Transverse colon (tissue), 4 donors: ENCODE measurements at regions not wholly inside any gene's neighbourhood (a gene's known extent, or its start where the extent isn't known, plus 50 kb on each side); places are given as distances from the start of the nearest gene placed in this dataset.

Experiments used
- DNase-seq: peaks from one replicate; pipeline ENCODE4 v3.0.0-alpha.2; 2019
- H3K27ac ChIP-seq, 4 donors: fragments of 200-600 bp; sonication (generic); 2 replicates each; pipeline ENCODE4 v1.5.1; 2016 to 2018; ENCODE audit warnings: inconsistent platforms in 4 of 4
- H3K27me3 ChIP-seq: fragments of 200-600 bp; sonication (generic); 2 replicates; pipeline ENCODE4 v1.5.1; 2017; ENCODE audit warnings: inconsistent platforms
- H3K36me3 ChIP-seq, 4 donors: fragments of 200-600 bp; sonication (generic); 2 replicates each; pipeline ENCODE4 v1.5.1; 2017 to 2019; ENCODE audit warnings: inconsistent platforms in 4 of 4
- H3K4me1 ChIP-seq, 4 donors: fragments of 200-600 bp; sonication (generic); 2 replicates each; pipeline ENCODE4 v1.5.1; 2017 to 2020; ENCODE audit warnings: inconsistent platforms in 4 of 4
- H3K4me3 ChIP-seq, 4 donors: fragments of 200-600 bp; sonication (generic); 1 replicate in 1 of 4; 2 replicates in 3 of 4; pipeline versions ENCODE4 v1.5.1 to v1.6.1; 2017 to 2019; ENCODE audit warnings: inconsistent platforms in 4 of 4
- H3K9me3 ChIP-seq, 2 donors: fragments of 200-600 bp; sonication (generic); 2 replicates each; pipeline ENCODE4 v1.5.1; 2017 to 2019; ENCODE audit warnings: inconsistent platforms in 2 of 2
- CTCF ChIP-seq, 5 experiments: fragments of 200-600 bp in 3 of 5; fragments of 450-650 bp in 2 of 5; sonication (generic) in 3 of 5; IDR thresholded peaks; 1 replicate in 2 of 5; 2 replicates in 3 of 5; pipeline ENCODE4 v1.5.1; 2016 to 2017; ENCODE audit warnings: antibody characterized with exemption in 5 of 5, inconsistent platforms in 3 of 5, mild to moderate bottlenecking in 2 of 5, moderate library complexity in 1 of 5
- EP300 ChIP-seq: sonication (generic); formaldehyde crosslinking; IDR thresholded peaks from one replicate; pipeline ENCODE4 v1.6.1; 2017; ENCODE audit warnings: antibody characterized with exemption, low read depth
- POLR2A ChIP-seq: fragments of 450-650 bp; IDR thresholded peaks from one replicate; pipeline ENCODE4 v1.6.1; 2016; ENCODE audit warnings: antibody characterized with exemption, mild to moderate bottlenecking, moderate library complexity
- POLR2AphosphoS5 ChIP-seq, 3 donors: sonication (generic); formaldehyde crosslinking; IDR thresholded peaks; one replicate each; pipeline ENCODE4 v1.6.1; 2016; ENCODE audit warnings: antibody characterized with exemption in 3 of 3
- WGBS, 2 donors: methylation state at CpG; one replicate each; pipeline ENCODE4 v1.1.5; 2018; ENCODE audit warnings: low coverage in 1 of 2; 5-methylcytosine and 5-hydroxymethylcytosine counted together
- in situ Hi-C, 4 donors: fragments of 200-750 bp; cut with MboI; loops; one replicate each; pipeline versions ENCODE4 v1.15.0 to v1.15.1; 2017; ENCODE audit warnings: low sequenced_read_pairs in 3 of 4, low pct_ligation_motif_present in 1 of 4, low pct_unique_long_range_greater_than_20kb in 1 of 4
- intact Hi-C: fragments of 100-400 bp; cut with DNase I; formaldehyde crosslinking; loops from one replicate; pipeline ENCODE4 v1.15.1; 2023; ENCODE audit warnings: low total_unique reads

GRCh38 chr2:172328103-172328841 lies 99.1 kb upstream of the ITGA6 start:
- DNase-seq = no peak
- Histone ChIP-seq H3K4me1 (peaks cover 0 to 23% (median 9%) of the 10 kb centered on the region in 4 donors), H3K27ac (peak overlapping the region in 3 of 4 donors; percentile 76 to 77 (median 77)), H3K4me3 (no peak overlapping the region), H3K27me3 (no peaks in the 10 kb centered on the region), H3K9me3 (no peaks in the 10 kb centered on the region), H3K36me3 (no peaks in the 10 kb centered on the region)
- 53 to 57% methylated on average over 3 of the region's 3 CpGs for WGBS, 2 donors
- in situ Hi-C loops = no loop called here
- no peak for TF ChIP-seq POLR2AphosphoS5 (IDR thresholded peaks at IDR 0.05)
- TF ChIP-seq EP300 = no peak
- no peak for TF ChIP-seq POLR2A
- no peak for TF ChIP-seq CTCF (IDR thresholded peaks at IDR 0.05)
- intact Hi-C loops = no loop called here

GRCh38 chr2:172329416-172329773 lies 98.0 kb upstream of the ITGA6 start:
- in situ Hi-C loops = no loop called here
- no peaks in the 10 kb centered on the region for H3K27me3 ChIP-seq
- TF ChIP-seq CTCF (IDR thresholded peaks at IDR 0.05) (no peak), POLR2A (no peak), EP300 (no peak), POLR2AphosphoS5 (IDR thresholded peaks at IDR 0.05) (no peak)
- intact Hi-C loops = no loop called here
- H3K27ac ChIP-seq = peak overlapping the region; percentile 74 to 77 (median 76)
- H3K4me1 ChIP-seq = peaks cover 0 to 26% (median 9%) of the 10 kb centered on the region in 4 donors
- no peak for DNase-seq
- H3K9me3 ChIP-seq = no peaks in the 10 kb centered on the region
- no peak overlapping the region for H3K4me3 ChIP-seq
- 30% methylated on average over 2 of the region's 2 CpGs; no CpG with 5 or more reads in 1 of the 2 donors for WGBS, 2 donors
- H3K36me3 ChIP-seq = no peaks in the 10 kb centered on the region

GRCh38 chr2:172329774-172330671 lies 97.4 kb upstream of the ITGA6 start:
- Histone ChIP-seq H3K27ac (peak overlapping the region; percentile 74 to 77 (median 76)), H3K27me3 (no peaks in the 10 kb centered on the region), H3K36me3 (no peaks in the 10 kb centered on the region), H3K4me1 (peaks cover 0 to 30% (median 11%) of the 10 kb centered on the region in 4 donors), H3K9me3 (no peaks in the 10 kb centered on the region), H3K4me3 (no peak overlapping the region)
- in situ Hi-C loops = no loop called here
- WGBS, 2 donors = 39 to 100% methylated on average over 1 to 14 of the region's 14 CpGs
- intact Hi-C loops = no loop called here
- TF ChIP-seq POLR2AphosphoS5 (IDR thresholded peaks at IDR 0.05) (peak in 1 of 3 donors; percentile 4), POLR2A (peak; percentile 22), CTCF (IDR thresholded peaks at IDR 0.05) (no peak)
- peak; percentile 68 for DNase-seq

GRCh38 chr2:172332507-172332906 lies 94.9 kb upstream of the ITGA6 start:
- H3K4me1 ChIP-seq = peaks cover 10 to 46% (median 24%) of the 10 kb centered on the region in 4 donors
- no peaks in the 10 kb centered on the region for H3K9me3 ChIP-seq
- WGBS, 2 donors = 70 to 91% methylated on average over 7 to 8 of the region's 8 CpGs
- in situ Hi-C loops = no loop called here
- intact Hi-C loops = no loop called here
- H3K27me3 ChIP-seq = no peaks in the 10 kb centered on the region
- H3K36me3 ChIP-seq = no peaks in the 10 kb centered on the region
- no peak overlapping the region for H3K4me3 ChIP-seq
- no peak overlapping the region for H3K27ac ChIP-seq
- TF ChIP-seq POLR2A (no peak), POLR2AphosphoS5 (IDR thresholded peaks at IDR 0.05) (no peak), EP300 (no peak), CTCF (IDR thresholded peaks at IDR 0.05) (no peak)
- DNase-seq = no peak
